SH-SY5Y (cell line): ENCODE measurements at regions not wholly inside any gene's neighbourhood (a gene's known extent, or its start where the extent isn't known, plus 50 kb on each side); places are given as distances from the start of the nearest gene placed in this dataset.
A peak's percentile ranks its signal among the peaks of the same experiment; 100 is the strongest.

ENCODE experiments used
- GATA2 ChIP-seq: IDR thresholded peaks from 2 replicates; pipeline ENCODE4 v1.6.1; 2011; ENCODE audit warnings: mild to moderate bottlenecking, low read depth, low read length
- GATA3 ChIP-seq: IDR thresholded peaks from 2 replicates; pipeline ENCODE4 v1.6.1; 2011; ENCODE audit warnings: low read depth, mild to moderate bottlenecking, low read length, moderate library complexity

- TF ChIP-seq GATA2 (no peak), GATA3 (no peak)
Observed at GRCh38 chr5:87686975-87687374, 274.2 kb upstream of the CCNH start.

GRCh38 chr5:87686018-87686417 is 273.3 kb upstream of the CCNH start:
- no peak for TF ChIP-seq GATA2
- no peak for TF ChIP-seq GATA3

GRCh38 chr5:87674235-87674634 is 261.5 kb upstream of the CCNH start:
- TF ChIP-seq GATA3 (no peak), GATA2 (no peak)

- TF ChIP-seq GATA2 (no peak), GATA3 (no peak)
Observed at GRCh38 chr5:87671146-87671545, 258.4 kb upstream of the CCNH start.

GRCh38 chr5:87665166-87665565 is 252.4 kb upstream of the CCNH start:
- no peak for TF ChIP-seq GATA2
- TF ChIP-seq GATA3 = no peak

GRCh38 chr5:87661784-87662566 is 249.2 kb upstream of the CCNH start:
- TF ChIP-seq GATA2 = no peak
- no peak for TF ChIP-seq GATA3

- no peak for TF ChIP-seq GATA2
- TF ChIP-seq GATA3 = no peak
Observed at GRCh38 chr5:87653242-87653641, 240.5 kb upstream of the CCNH start.

GRCh38 chr5:87650284-87650683 is 237.6 kb upstream of the CCNH start:
- TF ChIP-seq GATA3 = no peak
- TF ChIP-seq GATA2 = no peak

- no peak for TF ChIP-seq GATA3
- no peak for TF ChIP-seq GATA2
Observed at GRCh38 chr5:87649455-87649854, 236.7 kb upstream of the CCNH start.

- TF ChIP-seq GATA3 (no peak), GATA2 (no peak)
Observed at GRCh38 chr5:87645224-87645623, 232.5 kb upstream of the CCNH start.

GRCh38 chr5:87640902-87641301 is 228.2 kb upstream of the CCNH start:
- no peak for TF ChIP-seq GATA2
- no peak for TF ChIP-seq GATA3

- TF ChIP-seq GATA2 (0 out of 2 replicates have a peak, but pooled peaks have one; percentile 15), GATA3 (no peak)
Observed at GRCh38 chr5:87627363-87627762, 214.6 kb upstream of the CCNH start.

- TF ChIP-seq GATA3 = no peak
- no peak for TF ChIP-seq GATA2
Observed at GRCh38 chr5:87608385-87608784, 195.7 kb upstream of the CCNH start.

- TF ChIP-seq GATA3 = no peak
- no peak for TF ChIP-seq GATA2
Observed at GRCh38 chr5:87605663-87606062, 192.9 kb upstream of the CCNH start.

GRCh38 chr5:87599778-87600177 is 187.0 kb upstream of the CCNH start:
- TF ChIP-seq GATA2 (no peak), GATA3 (no peak)

- no peak for TF ChIP-seq GATA3
- no peak for TF ChIP-seq GATA2
Observed at GRCh38 chr5:87598460-87598859, 185.7 kb upstream of the CCNH start.

- TF ChIP-seq GATA3 (no peak), GATA2 (no peak)
Observed at GRCh38 chr5:87594566-87594965, 181.8 kb upstream of the CCNH start.
